ENCODE measurements at regions not wholly inside any gene's neighbourhood (a gene's known extent, or its start where the extent isn't known, plus 50 kb on each side); places are given as distances from the start of the nearest gene placed in this dataset.

DNA sequence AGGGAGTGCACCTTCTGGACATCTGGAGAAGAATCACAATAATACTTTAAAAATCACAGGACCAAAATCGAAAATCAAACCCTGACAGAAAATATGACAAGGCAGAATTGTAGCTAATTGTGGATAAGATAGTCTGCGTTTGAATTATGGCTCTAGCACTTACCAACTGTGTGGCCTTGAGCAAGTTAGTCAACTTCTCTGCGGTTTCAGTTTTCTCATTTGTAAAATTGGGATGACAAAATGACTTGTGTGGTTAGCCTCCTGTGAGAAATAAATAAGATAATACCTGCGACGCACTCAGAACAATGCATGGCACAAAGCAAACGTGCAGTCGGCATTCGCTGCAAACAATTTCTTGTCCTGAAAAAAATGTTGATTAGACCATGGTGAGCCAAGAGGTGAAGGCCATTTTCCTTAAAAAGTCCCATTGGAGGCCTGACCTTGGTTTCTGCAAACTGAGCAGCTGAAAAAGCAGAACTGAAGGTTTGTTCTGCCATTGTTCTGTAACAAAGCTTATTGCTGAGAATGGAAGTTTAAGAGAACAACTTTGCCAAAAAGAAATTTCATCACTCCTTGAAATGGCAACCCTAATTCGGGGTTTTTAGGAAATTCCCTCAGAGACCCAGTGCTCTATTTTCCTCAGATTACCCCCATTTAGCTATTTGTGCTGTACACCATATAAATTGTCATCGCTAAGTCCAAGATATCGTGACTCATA lies 266.3 kb downstream of the ERMARD start:
- TF ChIP-seq POLR2AphosphoS5 (IDR thresholded peaks at IDR 0.05): no peak
- TF ChIP-seq, protein P1, sequence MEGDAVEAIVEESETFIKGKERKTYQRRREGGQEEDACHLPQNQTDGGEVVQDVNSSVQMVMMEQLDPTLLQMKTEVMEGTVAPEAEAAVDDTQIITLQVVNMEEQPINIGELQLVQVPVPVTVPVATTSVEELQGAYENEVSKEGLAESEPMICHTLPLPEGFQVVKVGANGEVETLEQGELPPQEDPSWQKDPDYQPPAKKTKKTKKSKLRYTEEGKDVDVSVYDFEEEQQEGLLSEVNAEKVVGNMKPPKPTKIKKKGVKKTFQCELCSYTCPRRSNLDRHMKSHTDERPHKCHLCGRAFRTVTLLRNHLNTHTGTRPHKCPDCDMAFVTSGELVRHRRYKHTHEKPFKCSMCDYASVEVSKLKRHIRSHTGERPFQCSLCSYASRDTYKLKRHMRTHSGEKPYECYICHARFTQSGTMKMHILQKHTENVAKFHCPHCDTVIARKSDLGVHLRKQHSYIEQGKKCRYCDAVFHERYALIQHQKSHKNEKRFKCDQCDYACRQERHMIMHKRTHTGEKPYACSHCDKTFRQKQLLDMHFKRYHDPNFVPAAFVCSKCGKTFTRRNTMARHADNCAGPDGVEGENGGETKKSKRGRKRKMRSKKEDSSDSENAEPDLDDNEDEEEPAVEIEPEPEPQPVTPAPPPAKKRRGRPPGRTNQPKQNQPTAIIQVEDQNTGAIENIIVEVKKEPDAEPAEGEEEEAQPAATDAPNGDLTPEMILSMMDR (IDR thresholded peaks at IDR 0.05): no peak
- TF ChIP-seq POLR2A (IDR thresholded peaks at IDR 0.05): no peak
- no peak for TF ChIP-seq EP300 (IDR thresholded peaks at IDR 0.05)

Measured in gastroesophageal sphincter (tissue), 3 donors.